ENCODE measurements at regions not wholly inside any gene's neighbourhood (a gene's known extent, or its start where the extent isn't known, plus 50 kb on each side); places are given as distances from the start of the nearest gene placed in this dataset.

DNA sequence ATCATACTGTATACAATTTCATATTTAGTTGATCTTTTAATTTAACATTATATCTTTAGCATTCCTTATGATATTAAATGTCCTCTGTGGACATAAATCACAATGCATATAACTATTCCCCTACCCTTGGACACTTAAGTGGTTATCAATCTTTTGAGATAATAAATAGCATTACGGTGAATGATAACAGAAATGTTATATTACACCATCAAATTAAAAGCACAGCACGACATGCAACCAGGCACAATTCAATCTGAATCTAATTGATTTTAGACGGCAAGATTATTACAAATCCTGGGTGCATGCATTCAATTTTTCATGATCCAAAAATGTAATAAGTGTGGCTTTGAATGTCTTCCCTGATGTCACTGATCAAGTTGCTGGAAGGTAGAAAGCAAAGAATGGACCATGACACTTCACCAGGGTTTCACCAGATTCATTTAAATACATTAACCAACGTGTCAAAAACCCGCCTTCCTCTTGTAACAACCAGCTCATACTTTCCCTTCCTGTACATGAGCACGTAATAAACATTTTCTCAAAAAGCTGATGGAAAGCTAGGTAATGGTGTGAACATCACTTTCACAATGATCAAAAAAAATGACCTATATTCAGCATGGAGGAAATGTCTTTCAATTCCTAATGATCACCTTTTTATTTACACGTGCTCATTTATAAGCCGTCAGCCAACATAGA lies 513.7 kb upstream of the ID2 start:
- no peak for TF ChIP-seq JUND (IDR thresholded peaks at IDR 0.05; ENCODE audit: borderline replicate concordance, low read depth, low read length)
- TF ChIP-seq JUND (tag; IDR thresholded peaks at IDR 0.05; ENCODE audit: borderline replicate concordance, low read depth, low read length), result no peak
- no peak for TF ChIP-seq ZFX (CRISPR knock-in tag; IDR thresholded peaks at IDR 0.05)
- no peak for TF ChIP-seq FOXM1 (IDR thresholded peaks at IDR 0.05; ENCODE audit: low read depth)
- no peak for TF ChIP-seq FOXM1 (CRISPR knock-in tag; IDR thresholded peaks at IDR 0.05; ENCODE audit: low read depth)
- no peak for TF ChIP-seq STAG1 (CRISPR knock-in tag; IDR thresholded peaks at IDR 0.05; ENCODE audit: borderline replicate concordance)
- no peak for TF ChIP-seq ZNF354B (CRISPR knock-in tag; IDR thresholded peaks at IDR 0.05)
- TF ChIP-seq, protein P1, sequence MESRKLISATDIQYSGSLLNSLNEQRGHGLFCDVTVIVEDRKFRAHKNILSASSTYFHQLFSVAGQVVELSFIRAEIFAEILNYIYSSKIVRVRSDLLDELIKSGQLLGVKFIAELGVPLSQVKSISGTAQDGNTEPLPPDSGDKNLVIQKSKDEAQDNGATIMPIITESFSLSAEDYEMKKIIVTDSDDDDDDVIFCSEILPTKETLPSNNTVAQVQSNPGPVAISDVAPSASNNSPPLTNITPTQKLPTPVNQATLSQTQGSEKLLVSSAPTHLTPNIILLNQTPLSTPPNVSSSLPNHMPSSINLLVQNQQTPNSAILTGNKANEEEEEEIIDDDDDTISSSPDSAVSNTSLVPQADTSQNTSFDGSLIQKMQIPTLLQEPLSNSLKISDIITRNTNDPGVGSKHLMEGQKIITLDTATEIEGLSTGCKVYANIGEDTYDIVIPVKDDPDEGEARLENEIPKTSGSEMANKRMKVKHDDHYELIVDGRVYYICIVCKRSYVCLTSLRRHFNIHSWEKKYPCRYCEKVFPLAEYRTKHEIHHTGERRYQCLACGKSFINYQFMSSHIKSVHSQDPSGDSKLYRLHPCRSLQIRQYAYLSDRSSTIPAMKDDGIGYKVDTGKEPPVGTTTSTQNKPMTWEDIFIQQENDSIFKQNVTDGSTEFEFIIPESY (CRISPR knock-in tag; IDR thresholded peaks at IDR 0.05), result no peak
- no peak for TF ChIP-seq BRF1 (IDR thresholded peaks at IDR 0.05; ENCODE audit: borderline replicate concordance, extremely low read depth, insufficient read length)
- no peak for TF ChIP-seq SMAD3 (CRISPR knock-in tag; conservative IDR thresholded peaks at IDR 0.05)
- no peak for TF ChIP-seq THRAP3 (IDR thresholded peaks at IDR 0.05; ENCODE audit: borderline replicate concordance)
- no peak for TF ChIP-seq RFX5 (IDR thresholded peaks at IDR 0.05; ENCODE audit: low read depth, low read length)

All from K562 (cell line).